Stimulated activated CD8-positive, alpha-beta memory T cell treated with anti-CD3 and anti-CD28 coated beads, Interleukin-4, amount 100 ng/mL, for 24 hours (primary cell): ENCODE measurements at regions not wholly inside any gene's neighbourhood (a gene's known extent, or its start where the extent isn't known, plus 50 kb on each side); places are given as distances from the start of the nearest gene placed in this dataset.
"Not testable (repeated sequence)": the region's sequence is repeated elsewhere in the genome, so short reads cannot be mapped to it uniquely, and the experiment has no call there.

ENCODE experiments used
- DNase-seq: peaks from one replicate; pipeline ENCODE4 v3.0.0-alpha.2; 2020; ENCODE audit warnings: low read depth

- DNase-seq = not testable (repeated sequence)
Measured at GRCh38 chr14:106722813-106723687, 1196.7 kb downstream of the TMEM121 start.

GRCh38 chr14:106727962-106728361 is 1201.6 kb downstream of the TMEM121 start:
- DNase-seq = not testable (repeated sequence)

GRCh38 chr14:106728611-106729010 is 1202.2 kb downstream of the TMEM121 start:
- DNase-seq = no peak

GRCh38 chr14:106729551-106729950 is 1203.2 kb downstream of the TMEM121 start:
- DNase-seq = no peak

- no peak for DNase-seq
Measured at GRCh38 chr14:106733771-106734170, 1207.4 kb downstream of the TMEM121 start.

GRCh38 chr14:106737021-106737420 is 1210.6 kb downstream of the TMEM121 start:
- peak; percentile 26 for DNase-seq

GRCh38 chr14:106738075-106738474 is 1211.7 kb downstream of the TMEM121 start:
- no peak for DNase-seq

GRCh38 chr14:106738598-106739258 is 1212.3 kb downstream of the TMEM121 start:
- not testable (repeated sequence) for DNase-seq

GRCh38 chr14:106741086-106741827 is 1214.9 kb downstream of the TMEM121 start:
- DNase-seq = peak; percentile 78

- DNase-seq = not testable (repeated sequence)
Measured at GRCh38 chr14:106745016-106745767, 1218.8 kb downstream of the TMEM121 start.

GRCh38 chr14:106750089-106750488 is 1223.7 kb downstream of the TMEM121 start:
- not testable (repeated sequence) for DNase-seq

GRCh38 chr14:106753751-106754150 is 1227.4 kb downstream of the TMEM121 start:
- DNase-seq = not testable (repeated sequence)

GRCh38 chr14:106757444-106757843 is 1231.1 kb downstream of the TMEM121 start:
- DNase-seq = not testable (repeated sequence)

- DNase-seq = not testable (repeated sequence)
Measured at GRCh38 chr14:106761886-106762816, 1235.8 kb downstream of the TMEM121 start.

GRCh38 chr14:106764968-106765369 is 1238.6 kb downstream of the TMEM121 start:
- DNase-seq = not testable (repeated sequence)

- DNase-seq = no peak
Measured at GRCh38 chr14:106766145-106766544, 1239.8 kb downstream of the TMEM121 start.

- DNase-seq = peak; percentile 54
Measured at GRCh38 chr14:106766551-106767277, 1240.3 kb downstream of the TMEM121 start.

- DNase-seq = not testable (repeated sequence)
Measured at GRCh38 chr14:106768230-106768629, 1241.8 kb downstream of the TMEM121 start.

GRCh38 chr14:106768972-106769700 is 1242.8 kb downstream of the TMEM121 start:
- DNase-seq = not testable (repeated sequence)
